Mesenchymal stem cell (in vitro differentiated cells and primary cell): ENCODE measurements at regions not wholly inside any gene's neighbourhood (a gene's known extent, or its start where the extent isn't known, plus 50 kb on each side); places are given as distances from the start of the nearest gene placed in this dataset.

ENCODE experiments used
- DNase-seq: peaks from one replicate; pipeline ENCODE4 v3.0.0-alpha.2; 2013
- H2AFZ ChIP-seq: one replicate; pipeline ENCODE4 v1.6.1; 2013; ENCODE audit warnings: low read depth, mild to moderate bottlenecking, control low read depth, inconsistent platforms, low read length, moderate library complexity
- H2AK5ac ChIP-seq: 2 replicates; pipeline ENCODE4 v1.6.1; 2013; ENCODE audit warnings: low read length, moderate library complexity, mild to moderate bottlenecking, inconsistent platforms; ENCODE audit not compliant: severe bottlenecking
- H2BK120ac ChIP-seq: one replicate; pipeline ENCODE4 v1.6.1; 2013; ENCODE audit warnings: low read depth, mild to moderate bottlenecking, inconsistent platforms, low read length, moderate library complexity
- H2BK12ac ChIP-seq, 2 experiments: one replicate each; pipeline ENCODE4 v1.6.1; 2013; ENCODE audit warnings: inconsistent platforms in 2 of 2, low read length in 2 of 2, mild to moderate bottlenecking in 2 of 2, moderate library complexity in 2 of 2, control low read depth in 1 of 2
- H2BK15ac ChIP-seq: one replicate; pipeline ENCODE4 v1.6.1; 2013; ENCODE audit warnings: mild to moderate bottlenecking, low read depth, inconsistent platforms; ENCODE audit not compliant: poor library complexity, severe bottlenecking
- H2BK5ac ChIP-seq: 2 replicates; pipeline ENCODE4 v1.6.1; 2013; ENCODE audit warnings: low read depth, mild to moderate bottlenecking, low read length, control low read depth, inconsistent platforms; ENCODE audit not compliant: poor library complexity, severe bottlenecking
- H3K14ac ChIP-seq, 2 experiments: one replicate each; pipeline ENCODE4 v1.6.1; 2013; ENCODE audit warnings: inconsistent platforms in 2 of 2, low read length in 2 of 2, control low read depth in 1 of 2, mild to moderate bottlenecking in 1 of 2, moderate library complexity in 1 of 2
- H3K18ac ChIP-seq, 2 experiments: one replicate each; pipeline ENCODE4 v1.6.1; 2013; ENCODE audit warnings: inconsistent platforms in 2 of 2, low read length in 2 of 2, control low read depth in 1 of 2, low read depth in 1 of 2, mild to moderate bottlenecking in 1 of 2
- H3K23ac ChIP-seq, 2 experiments: one replicate each; pipeline ENCODE4 v1.6.1; 2013; ENCODE audit warnings: inconsistent platforms in 2 of 2, low read length in 2 of 2, mild to moderate bottlenecking in 2 of 2, moderate library complexity in 2 of 2, control low read depth in 1 of 2
- H3K27ac ChIP-seq: 2 replicates; pipeline ENCODE4 v1.5.1; 2013; ENCODE audit warnings: mild to moderate bottlenecking, moderate library complexity, low read length, control low read depth, inconsistent platforms; ENCODE audit not compliant: poor library complexity, severe bottlenecking
- H3K27me3 ChIP-seq, 2 experiments: 2 replicates each; pipeline versions ENCODE4 v1.6.1 to v1.7.0; 2013; ENCODE audit warnings: low read length in 2 of 2, mild to moderate bottlenecking in 2 of 2, moderate library complexity in 2 of 2, control low read depth in 1 of 2, inconsistent platforms in 1 of 2; ENCODE audit not compliant: control insufficient read depth in 1 of 2, insufficient read depth in 1 of 2
- H3K36me3 ChIP-seq, 2 experiments: 2 replicates each; pipeline versions ENCODE4 v1.6.1 to v1.7.0; 2013; ENCODE audit warnings: low read length in 2 of 2, control low read depth in 1 of 2, inconsistent platforms in 1 of 2, low read depth in 1 of 2, mild to moderate bottlenecking in 1 of 2; ENCODE audit not compliant: insufficient read depth in 2 of 2, control insufficient read depth in 1 of 2
- H3K4ac ChIP-seq, 2 experiments: one replicate each; pipeline ENCODE4 v1.6.1; 2013; ENCODE audit warnings: inconsistent platforms in 2 of 2, low read length in 2 of 2, mild to moderate bottlenecking in 2 of 2, moderate library complexity in 2 of 2, control low read depth in 1 of 2, low read depth in 1 of 2
- H3K4me1 ChIP-seq: 2 replicates; pipeline ENCODE4 v1.6.1; 2013; ENCODE audit warnings: low read depth, low read length, control low read depth; ENCODE audit not compliant: control insufficient read depth, insufficient read depth
- H3K4me2 ChIP-seq: 2 replicates; pipeline ENCODE4 v1.6.1; 2013; ENCODE audit warnings: low read length, mild to moderate bottlenecking, inconsistent platforms; ENCODE audit not compliant: poor library complexity, severe bottlenecking
- H3K4me3 ChIP-seq, 2 experiments: 2 replicates each; pipeline versions ENCODE4 v1.5.1 to v1.7.0; 2013; ENCODE audit warnings: low read length in 2 of 2, mild to moderate bottlenecking in 2 of 2, control low read depth in 1 of 2, low read depth in 1 of 2; ENCODE audit not compliant: insufficient read depth in 1 of 2
- H3K79me1 ChIP-seq: replicated peaks from 2 replicates; pipeline ENCODE4 v1.6.1; 2013; ENCODE audit warnings: mild to moderate bottlenecking, control low read depth, low read length, inconsistent platforms; ENCODE audit not compliant: poor library complexity, severe bottlenecking
- H3K9ac ChIP-seq: 2 replicates; pipeline ENCODE4 v1.7.0; 2013; ENCODE audit warnings: mild to moderate bottlenecking, low read length, moderate library complexity
- H3K9me3 ChIP-seq: 2 replicates; pipeline ENCODE4 v1.7.0; 2013; ENCODE audit warnings: mild to moderate bottlenecking, low read length; ENCODE audit not compliant: control insufficient read depth
- H4K8ac ChIP-seq: one replicate; pipeline ENCODE4 v1.6.1; 2013; ENCODE audit warnings: inconsistent platforms, mild to moderate bottlenecking, low read length, moderate library complexity
- H4K91ac ChIP-seq: one replicate; pipeline ENCODE4 v1.6.1; 2013; ENCODE audit warnings: mild to moderate bottlenecking, low read length, inconsistent platforms
- WGBS: methylation state at CpG from one replicate; pipeline ENCODE4 v1.1.7; 2013; ENCODE audit warnings: mixed read lengths; 5-methylcytosine and 5-hydroxymethylcytosine counted together

GRCh38 chr22:47417699-47418098 lies 655.2 kb downstream of the TBC1D22A start:
- H3K9me3 ChIP-seq, result peaks cover 15% of the 10 kb centered on the region
- no peaks in the 10 kb centered on the region for H3K79me1 ChIP-seq
- H3K4me1 ChIP-seq, result no peaks in the 10 kb centered on the region
- no peak for DNase-seq
- H3K36me3 ChIP-seq, result no peaks in the 10 kb centered on the region
- H3K14ac ChIP-seq, result no peak overlapping the region
- H4K8ac ChIP-seq, result no peak overlapping the region
- H2BK120ac ChIP-seq, result no peak overlapping the region
- H3K4me3 ChIP-seq, result no peak overlapping the region
- no peak overlapping the region for H2BK15ac ChIP-seq
- H3K18ac ChIP-seq, result no peak overlapping the region
- H3K23ac ChIP-seq, result no peak overlapping the region
- H3K4me2 ChIP-seq, result no peak overlapping the region
- H4K91ac ChIP-seq, result no peak overlapping the region
- H3K27me3 ChIP-seq, result peaks cover 0 to 8% of the 10 kb centered on the region in 2 experiments
- no peak overlapping the region for H3K27ac ChIP-seq
- H2AK5ac ChIP-seq, result no peak overlapping the region
- H3K4ac ChIP-seq, result no peak overlapping the region
- H2AFZ ChIP-seq, result no peak overlapping the region
- H3K9ac ChIP-seq, result no peak overlapping the region
- no peak overlapping the region for H2BK12ac ChIP-seq
- H2BK5ac ChIP-seq, result no peak overlapping the region
- WGBS, result 58% methylated on average over 1 of the region's 2 CpGs

GRCh38 chr22:47411006-47411405 lies 648.6 kb downstream of the TBC1D22A start:
- Histone ChIP-seq H3K9ac (no peak overlapping the region), H4K91ac (no peak overlapping the region), H3K9me3 (no peaks in the 10 kb centered on the region), H2AFZ (no peak overlapping the region), H3K27me3 (peaks cover 0 to 25% of the 10 kb centered on the region in 2 experiments), H3K79me1 (no peaks in the 10 kb centered on the region), H3K18ac (no peak overlapping the region), H3K14ac (no peak overlapping the region), H2BK12ac (no peak overlapping the region), H3K4ac (no peak overlapping the region), H2BK120ac (no peak overlapping the region), H3K23ac (no peak overlapping the region), H3K4me1 (no peaks in the 10 kb centered on the region), H3K4me2 (no peak overlapping the region), H3K36me3 (no peaks in the 10 kb centered on the region), H3K27ac (no peak overlapping the region), H2BK5ac (no peak overlapping the region), H2AK5ac (no peak overlapping the region), H3K4me3 (no peak overlapping the region), H4K8ac (no peak overlapping the region), H2BK15ac (no peak overlapping the region)
- WGBS, result 62% methylated on average over 8 of the region's 8 CpGs
- no peak for DNase-seq

- Histone ChIP-seq H3K23ac (no peak overlapping the region), H4K8ac (no peak overlapping the region), H3K14ac (no peak overlapping the region), H3K4me3 (no peak overlapping the region), H3K27ac (no peak overlapping the region), H3K36me3 (no peaks in the 10 kb centered on the region), H3K4me1 (no peaks in the 10 kb centered on the region), H3K9ac (no peak overlapping the region), H2BK5ac (no peak overlapping the region), H3K4ac (no peak overlapping the region), H2BK15ac (no peak overlapping the region), H3K79me1 (no peaks in the 10 kb centered on the region), H2BK120ac (no peak overlapping the region), H2AK5ac (no peak overlapping the region), H3K27me3 (peaks cover 0 to 25% of the 10 kb centered on the region in 2 experiments), H3K18ac (no peak overlapping the region), H4K91ac (no peak overlapping the region), H2BK12ac (no peak overlapping the region), H2AFZ (no peak overlapping the region), H3K4me2 (no peak overlapping the region), H3K9me3 (no peaks in the 10 kb centered on the region)
- 62% methylated on average over 12 of the region's 12 CpGs for WGBS
- DNase-seq, result no peak
These were observed 647.3 kb downstream of the TBC1D22A start for GRCh38 chr22:47409539-47410275.

- 62% methylated on average over 7 of the region's 7 CpGs for WGBS
- Histone ChIP-seq H3K4me1 (no peaks in the 10 kb centered on the region), H2BK15ac (no peak overlapping the region), H3K79me1 (no peaks in the 10 kb centered on the region), H3K23ac (no peak overlapping the region), H3K4me3 (no peak overlapping the region), H3K4me2 (no peak overlapping the region), H3K27ac (no peak overlapping the region), H4K91ac (no peak overlapping the region), H2AFZ (no peak overlapping the region), H3K9me3 (no peaks in the 10 kb centered on the region), H3K36me3 (no peaks in the 10 kb centered on the region), H2BK5ac (no peak overlapping the region), H3K27me3 (peaks cover 0 to 33% of the 10 kb centered on the region in 2 experiments), H4K8ac (no peak overlapping the region), H3K4ac (no peak overlapping the region), H2BK120ac (no peak overlapping the region), H3K9ac (no peak overlapping the region), H2BK12ac (no peak overlapping the region), H3K14ac (no peak overlapping the region), H2AK5ac (no peak overlapping the region), H3K18ac (no peak overlapping the region)
- no peak for DNase-seq
These were observed 646.0 kb downstream of the TBC1D22A start for GRCh38 chr22:47408409-47408808.
